GM23338 (cell line): ENCODE measurements at regions not wholly inside any gene's neighbourhood (a gene's known extent, or its start where the extent isn't known, plus 50 kb on each side); places are given as distances from the start of the nearest gene placed in this dataset.

Experiments
- ATAC-seq: fragments of 200-7000 bp; cut with Tn5 transposase; 3 replicates; pipeline ENCODE4 v1.9.1; 2020
- DNase-seq: peaks from one replicate; pipeline ENCODE4 v3.0.0-alpha.2; 2015; ENCODE audit warnings: low spot score
- H2AFZ ChIP-seq: fragments of 200-600 bp; sonication (generic); 2 replicates; pipeline ENCODE4 v1.8.0; 2016; ENCODE audit warnings: antibody characterized with exemption, mild to moderate bottlenecking, moderate library complexity
- H3F3A ChIP-seq: fragments of 200-600 bp; sonication (generic); replicated peaks from 2 replicates; pipeline ENCODE4 v1.8.0; 2017; ENCODE audit warnings: antibody characterized with exemption, mixed run types, low read depth
- H3K27ac ChIP-seq: fragments of 200-600 bp; sonication (generic); 2 replicates; pipeline ENCODE4 v1.6.1; 2016; ENCODE audit warnings: low read depth
- H3K27me3 ChIP-seq: fragments of 200-600 bp; sonication (generic); 2 replicates; pipeline ENCODE4 v1.8.0; 2016; ENCODE audit warnings: mild to moderate bottlenecking, mixed run types, moderate library complexity; ENCODE audit not compliant: insufficient read depth
- H3K36me3 ChIP-seq: fragments of 200-600 bp; sonication (generic); 2 replicates; pipeline ENCODE4 v1.8.0; 2016; ENCODE audit warnings: mild to moderate bottlenecking; ENCODE audit not compliant: insufficient read depth
- H3K4me1 ChIP-seq: fragments of 200-600 bp; sonication (generic); 2 replicates; pipeline ENCODE4 v1.8.0; 2016; ENCODE audit warnings: mild to moderate bottlenecking, moderate library complexity; ENCODE audit not compliant: insufficient read depth
- H3K4me2 ChIP-seq: fragments of 200-600 bp; sonication (generic); 2 replicates; pipeline ENCODE4 v1.7.1; 2017; ENCODE audit warnings: mixed run types
- H3K4me3 ChIP-seq: fragments of 200-600 bp; sonication (generic); 2 replicates; pipeline ENCODE4 v1.6.1; 2016; ENCODE audit warnings: mixed run types
- H3K79me2 ChIP-seq: fragments of 200-600 bp; sonication (generic); replicated peaks from 2 replicates; pipeline ENCODE4 v1.8.0; 2017; ENCODE audit warnings: mild to moderate bottlenecking; ENCODE audit not compliant: insufficient read depth
- H3K9me2 ChIP-seq: fragments of 200-600 bp; sonication (generic); 2 replicates; pipeline ENCODE4 v1.8.0; 2017; ENCODE audit not compliant: insufficient read depth
- H4K20me1 ChIP-seq: fragments of 200-600 bp; sonication (generic); replicated peaks from 2 replicates; pipeline ENCODE4 v1.8.0; 2017; ENCODE audit warnings: mild to moderate bottlenecking; ENCODE audit not compliant: insufficient read depth
- H3K27ac Mint-ChIP-seq: 2 replicates; pipeline ENCODE4 v1.8.0; 2020; ENCODE audit warnings: inconsistent platforms, mild to moderate bottlenecking, moderate library complexity, mixed read lengths
- H3K27me3 Mint-ChIP-seq: 3 replicates; pipeline ENCODE4 v1.8.0; 2022; ENCODE audit warnings: low read depth, mild to moderate bottlenecking, moderate library complexity, mixed read lengths, inconsistent platforms; ENCODE audit not compliant: insufficient read depth, poor library complexity
- H3K36me3 Mint-ChIP-seq: 3 replicates; pipeline ENCODE4 v1.8.0; 2021; ENCODE audit warnings: low read depth, mild to moderate bottlenecking, inconsistent platforms, moderate library complexity, mixed read lengths
- H3K4me1 Mint-ChIP-seq: 3 replicates; pipeline ENCODE4 v1.8.0; 2020; ENCODE audit warnings: mild to moderate bottlenecking, inconsistent platforms, mixed read lengths
- H3K4me3 Mint-ChIP-seq: 3 replicates; pipeline ENCODE4 v1.8.0; 2021; ENCODE audit warnings: moderate library complexity, mild to moderate bottlenecking, inconsistent platforms, mixed read lengths
- H3K9me3 Mint-ChIP-seq: 3 replicates; pipeline ENCODE4 v1.8.0; 2020; ENCODE audit warnings: moderate library complexity, mild to moderate bottlenecking, inconsistent platforms, mixed read lengths
- CREB1 ChIP-seq: fragments of 250-450 bp; sonication (Bioruptor Pico); IDR thresholded peaks from 2 replicates; pipeline ENCODE4 v1.5.0; 2020; ENCODE audit warnings: low read depth, mild to moderate bottlenecking, moderate library complexity
- EZH2 ChIP-seq: fragments of 200-600 bp; sonication (generic); IDR thresholded peaks from one replicate; pipeline ENCODE4 v1.8.0; 2017; ENCODE audit warnings: antibody characterized with exemption, mild to moderate bottlenecking, low read depth; ENCODE audit not compliant: unreplicated experiment
- EZH2phosphoT487 ChIP-seq: fragments of 200-600 bp; sonication (generic); IDR thresholded peaks from one replicate; pipeline ENCODE4 v1.8.1; 2018; ENCODE audit warnings: antibody characterized with exemption; ENCODE audit not compliant: unreplicated experiment
- JUNB ChIP-seq: IDR thresholded peaks from one replicate; pipeline ENCODE4 v1.6.1; 2016; ENCODE audit warnings: antibody characterized with exemption; ENCODE audit not compliant: unreplicated experiment
- NANOG ChIP-seq: IDR thresholded peaks from 2 replicates; pipeline ENCODE4 v1.6.1; 2016; ENCODE audit warnings: antibody characterized with exemption, borderline replicate concordance
- POLR2AphosphoS5 ChIP-seq: IDR thresholded peaks from 2 replicates; pipeline ENCODE4 v1.6.1; 2016; ENCODE audit warnings: antibody characterized with exemption, low read depth
- STAT1 ChIP-seq: IDR thresholded peaks from one replicate; pipeline ENCODE4 v1.6.1; 2016; ENCODE audit warnings: antibody characterized with exemption; ENCODE audit not compliant: unreplicated experiment
- TF ChIP-seq, protein P1 (sequence below): IDR thresholded peaks from one replicate; pipeline ENCODE4 v1.6.1; 2018; ENCODE audit warnings: antibody characterized with exemption; ENCODE audit not compliant: unreplicated experiment
- TF ChIP-seq, protein P2 (sequence below): fragments of 250-450 bp; sonication (Bioruptor Pico); IDR thresholded peaks from 2 replicates; pipeline ENCODE4 v1.5.0; 2020; ENCODE audit warnings: mild to moderate bottlenecking, moderate library complexity
- TF ChIP-seq, protein P3 (sequence below), 2 experiments: fragments of 200-600 bp in 1 of 2; sonication (generic) in 1 of 2; conservative IDR thresholded peaks; 2 replicates each; pipeline versions ENCODE4 v1.5.1 to v1.6.1; 2016 to 2017; ENCODE audit warnings: antibody characterized with exemption in 2 of 2, low read depth in 2 of 2, mild to moderate bottlenecking in 2 of 2, moderate library complexity in 1 of 2

DNA sequence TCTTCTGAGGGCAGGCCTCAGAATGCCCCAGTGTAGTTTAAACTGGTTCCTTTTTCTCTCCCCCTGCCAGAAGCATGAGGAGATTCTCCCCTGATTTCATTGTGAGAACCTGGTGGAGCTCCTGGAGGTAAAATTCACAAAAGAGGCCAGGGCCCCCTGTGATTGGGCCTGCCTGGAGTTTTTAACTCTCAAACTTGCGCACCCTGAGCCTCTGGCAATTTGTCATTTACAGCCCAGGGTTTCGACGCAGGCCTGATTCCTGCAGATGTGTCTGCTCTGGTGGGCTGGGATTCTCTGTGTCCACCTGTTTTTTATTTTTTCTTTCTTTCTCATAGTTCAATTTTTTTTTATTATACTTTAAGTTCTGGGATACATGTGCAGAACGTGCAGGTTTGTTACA is 157.9 kb downstream of the ASB1 start:
- Histone ChIP-seq H4K20me1 (no peaks in the 10 kb centered on the region), H2AFZ (no peak overlapping the region), H3K36me3 (no peaks in the 10 kb centered on the region), H3K27ac (no peak overlapping the region), H3K27me3 (no peaks in the 10 kb centered on the region), H3K9me2 (no peaks in the 10 kb centered on the region), H3K4me3 (no peak overlapping the region), H3K4me1 (no peaks in the 10 kb centered on the region), H3K79me2 (no peaks in the 10 kb centered on the region), H3F3A (no peaks in the 10 kb centered on the region), H3K4me2 (no peak overlapping the region)
- H3K27ac Mint-ChIP-seq, result no peak overlapping the region
- peaks cover 8% of the 10 kb centered on the region for H3K27me3 Mint-ChIP-seq
- H3K4me3 Mint-ChIP-seq, result no peak overlapping the region
- TF ChIP-seq NANOG, result no peak
- no peak for TF ChIP-seq CREB1 (CRISPR knock-in tag)
- no peak for TF ChIP-seq EZH2phosphoT487
- no peak for TF ChIP-seq JUNB
- no peak for TF ChIP-seq POLR2AphosphoS5
- TF ChIP-seq, protein P1, sequence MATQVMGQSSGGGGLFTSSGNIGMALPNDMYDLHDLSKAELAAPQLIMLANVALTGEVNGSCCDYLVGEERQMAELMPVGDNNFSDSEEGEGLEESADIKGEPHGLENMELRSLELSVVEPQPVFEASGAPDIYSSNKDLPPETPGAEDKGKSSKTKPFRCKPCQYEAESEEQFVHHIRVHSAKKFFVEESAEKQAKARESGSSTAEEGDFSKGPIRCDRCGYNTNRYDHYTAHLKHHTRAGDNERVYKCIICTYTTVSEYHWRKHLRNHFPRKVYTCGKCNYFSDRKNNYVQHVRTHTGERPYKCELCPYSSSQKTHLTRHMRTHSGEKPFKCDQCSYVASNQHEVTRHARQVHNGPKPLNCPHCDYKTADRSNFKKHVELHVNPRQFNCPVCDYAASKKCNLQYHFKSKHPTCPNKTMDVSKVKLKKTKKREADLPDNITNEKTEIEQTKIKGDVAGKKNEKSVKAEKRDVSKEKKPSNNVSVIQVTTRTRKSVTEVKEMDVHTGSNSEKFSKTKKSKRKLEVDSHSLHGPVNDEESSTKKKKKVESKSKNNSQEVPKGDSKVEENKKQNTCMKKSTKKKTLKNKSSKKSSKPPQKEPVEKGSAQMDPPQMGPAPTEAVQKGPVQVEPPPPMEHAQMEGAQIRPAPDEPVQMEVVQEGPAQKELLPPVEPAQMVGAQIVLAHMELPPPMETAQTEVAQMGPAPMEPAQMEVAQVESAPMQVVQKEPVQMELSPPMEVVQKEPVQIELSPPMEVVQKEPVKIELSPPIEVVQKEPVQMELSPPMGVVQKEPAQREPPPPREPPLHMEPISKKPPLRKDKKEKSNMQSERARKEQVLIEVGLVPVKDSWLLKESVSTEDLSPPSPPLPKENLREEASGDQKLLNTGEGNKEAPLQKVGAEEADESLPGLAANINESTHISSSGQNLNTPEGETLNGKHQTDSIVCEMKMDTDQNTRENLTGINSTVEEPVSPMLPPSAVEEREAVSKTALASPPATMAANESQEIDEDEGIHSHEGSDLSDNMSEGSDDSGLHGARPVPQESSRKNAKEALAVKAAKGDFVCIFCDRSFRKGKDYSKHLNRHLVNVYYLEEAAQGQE, result no peak
- no peak for TF ChIP-seq STAT1
- no peak for TF ChIP-seq EZH2
- TF ChIP-seq, protein P2, sequence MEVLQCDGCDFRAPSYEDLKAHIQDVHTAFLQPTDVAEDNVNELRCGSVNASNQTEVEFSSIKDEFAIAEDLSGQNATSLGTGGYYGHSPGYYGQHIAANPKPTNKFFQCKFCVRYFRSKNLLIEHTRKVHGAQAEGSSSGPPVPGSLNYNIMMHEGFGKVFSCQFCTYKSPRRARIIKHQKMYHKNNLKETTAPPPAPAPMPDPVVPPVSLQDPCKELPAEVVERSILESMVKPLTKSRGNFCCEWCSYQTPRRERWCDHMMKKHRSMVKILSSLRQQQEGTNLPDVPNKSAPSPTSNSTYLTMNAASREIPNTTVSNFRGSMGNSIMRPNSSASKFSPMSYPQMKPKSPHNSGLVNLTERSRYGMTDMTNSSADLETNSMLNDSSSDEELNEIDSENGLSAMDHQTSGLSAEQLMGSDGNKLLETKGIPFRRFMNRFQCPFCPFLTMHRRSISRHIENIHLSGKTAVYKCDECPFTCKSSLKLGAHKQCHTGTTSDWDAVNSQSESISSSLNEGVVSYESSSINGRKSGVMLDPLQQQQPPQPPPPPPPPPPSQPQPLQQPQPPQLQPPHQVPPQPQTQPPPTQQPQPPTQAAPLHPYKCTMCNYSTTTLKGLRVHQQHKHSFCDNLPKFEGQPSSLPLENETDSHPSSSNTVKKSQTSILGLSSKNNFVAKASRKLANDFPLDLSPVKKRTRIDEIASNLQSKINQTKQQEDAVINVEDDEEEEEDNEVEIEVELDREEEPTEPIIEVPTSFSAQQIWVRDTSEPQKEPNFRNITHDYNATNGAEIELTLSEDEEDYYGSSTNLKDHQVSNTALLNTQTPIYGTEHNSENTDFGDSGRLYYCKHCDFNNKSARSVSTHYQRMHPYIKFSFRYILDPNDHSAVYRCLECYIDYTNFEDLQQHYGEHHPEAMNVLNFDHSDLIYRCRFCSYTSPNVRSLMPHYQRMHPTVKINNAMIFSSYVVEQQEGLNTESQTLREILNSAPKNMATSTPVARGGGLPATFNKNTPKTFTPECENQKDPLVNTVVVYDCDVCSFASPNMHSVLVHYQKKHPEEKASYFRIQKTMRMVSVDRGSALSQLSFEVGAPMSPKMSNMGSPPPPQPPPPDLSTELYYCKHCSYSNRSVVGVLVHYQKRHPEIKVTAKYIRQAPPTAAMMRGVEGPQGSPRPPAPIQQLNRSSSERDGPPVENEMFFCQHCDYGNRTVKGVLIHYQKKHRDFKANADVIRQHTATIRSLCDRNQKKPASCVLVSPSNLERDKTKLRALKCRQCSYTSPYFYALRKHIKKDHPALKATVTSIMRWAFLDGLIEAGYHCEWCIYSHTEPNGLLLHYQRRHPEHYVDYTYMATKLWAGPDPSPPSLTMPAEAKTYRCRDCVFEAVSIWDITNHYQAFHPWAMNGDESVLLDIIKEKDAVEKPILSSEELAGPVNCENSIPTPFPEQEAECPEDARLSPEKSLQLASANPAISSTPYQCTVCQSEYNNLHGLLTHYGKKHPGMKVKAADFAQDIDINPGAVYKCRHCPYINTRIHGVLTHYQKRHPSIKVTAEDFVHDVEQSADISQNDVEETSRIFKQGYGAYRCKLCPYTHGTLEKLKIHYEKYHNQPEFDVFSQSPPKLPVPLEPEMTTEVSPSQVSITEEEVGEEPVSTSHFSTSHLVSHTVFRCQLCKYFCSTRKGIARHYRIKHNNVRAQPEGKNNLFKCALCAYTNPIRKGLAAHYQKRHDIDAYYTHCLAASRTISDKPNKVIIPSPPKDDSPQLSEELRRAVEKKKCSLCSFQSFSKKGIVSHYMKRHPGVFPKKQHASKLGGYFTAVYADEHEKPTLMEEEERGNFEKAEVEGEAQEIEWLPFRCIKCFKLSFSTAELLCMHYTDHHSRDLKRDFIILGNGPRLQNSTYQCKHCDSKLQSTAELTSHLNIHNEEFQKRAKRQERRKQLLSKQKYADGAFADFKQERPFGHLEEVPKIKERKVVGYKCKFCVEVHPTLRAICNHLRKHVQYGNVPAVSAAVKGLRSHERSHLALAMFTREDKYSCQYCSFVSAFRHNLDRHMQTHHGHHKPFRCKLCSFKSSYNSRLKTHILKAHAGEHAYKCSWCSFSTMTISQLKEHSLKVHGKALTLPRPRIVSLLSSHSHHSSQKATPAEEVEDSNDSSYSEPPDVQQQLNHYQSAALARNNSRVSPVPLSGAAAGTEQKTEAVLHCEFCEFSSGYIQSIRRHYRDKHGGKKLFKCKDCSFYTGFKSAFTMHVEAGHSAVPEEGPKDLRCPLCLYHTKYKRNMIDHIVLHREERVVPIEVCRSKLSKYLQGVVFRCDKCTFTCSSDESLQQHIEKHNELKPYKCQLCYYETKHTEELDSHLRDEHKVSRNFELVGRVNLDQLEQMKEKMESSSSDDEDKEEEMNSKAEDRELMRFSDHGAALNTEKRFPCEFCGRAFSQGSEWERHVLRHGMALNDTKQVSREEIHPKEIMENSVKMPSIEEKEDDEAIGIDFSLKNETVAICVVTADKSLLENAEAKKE (CRISPR knock-in tag), result no peak
- TF ChIP-seq, protein P3, sequence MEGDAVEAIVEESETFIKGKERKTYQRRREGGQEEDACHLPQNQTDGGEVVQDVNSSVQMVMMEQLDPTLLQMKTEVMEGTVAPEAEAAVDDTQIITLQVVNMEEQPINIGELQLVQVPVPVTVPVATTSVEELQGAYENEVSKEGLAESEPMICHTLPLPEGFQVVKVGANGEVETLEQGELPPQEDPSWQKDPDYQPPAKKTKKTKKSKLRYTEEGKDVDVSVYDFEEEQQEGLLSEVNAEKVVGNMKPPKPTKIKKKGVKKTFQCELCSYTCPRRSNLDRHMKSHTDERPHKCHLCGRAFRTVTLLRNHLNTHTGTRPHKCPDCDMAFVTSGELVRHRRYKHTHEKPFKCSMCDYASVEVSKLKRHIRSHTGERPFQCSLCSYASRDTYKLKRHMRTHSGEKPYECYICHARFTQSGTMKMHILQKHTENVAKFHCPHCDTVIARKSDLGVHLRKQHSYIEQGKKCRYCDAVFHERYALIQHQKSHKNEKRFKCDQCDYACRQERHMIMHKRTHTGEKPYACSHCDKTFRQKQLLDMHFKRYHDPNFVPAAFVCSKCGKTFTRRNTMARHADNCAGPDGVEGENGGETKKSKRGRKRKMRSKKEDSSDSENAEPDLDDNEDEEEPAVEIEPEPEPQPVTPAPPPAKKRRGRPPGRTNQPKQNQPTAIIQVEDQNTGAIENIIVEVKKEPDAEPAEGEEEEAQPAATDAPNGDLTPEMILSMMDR (conservative IDR thresholded peaks at IDR 0.05; ENCODE audit: low read depth in 2 of 2), result no peak
- ATAC-seq (no peak), DNase-seq (no peak)
- no peaks in the 10 kb centered on the region; the same call in 2 of the 3 replicates for H3K36me3 Mint-ChIP-seq
- H3K4me1 Mint-ChIP-seq, result no peaks in the 10 kb centered on the region
- no peaks in the 10 kb centered on the region for H3K9me3 Mint-ChIP-seq
